Omental fat pad (tissue), 3 donors: ENCODE measurements at regions not wholly inside any gene's neighbourhood (a gene's known extent, or its start where the extent isn't known, plus 50 kb on each side); places are given as distances from the start of the nearest gene placed in this dataset.

ENCODE experiments used
- ATAC-seq: fragments of 150-250 bp; one replicate; pipeline ENCODE4 v1.9.1; 2016; ENCODE audit warnings: mild to moderate bottlenecking, moderate library complexity; ENCODE audit not compliant: low FRiP score
- DNase-seq: peaks from one replicate; pipeline ENCODE4 v3.0.0-alpha.2; 2019; ENCODE audit warnings: low spot score
- CTCF ChIP-seq, 3 donors: fragments of 450-650 bp; IDR thresholded peaks; one replicate each; pipeline ENCODE4 v1.5.1; 2016 to 2017; ENCODE audit warnings: antibody characterized with exemption in 3 of 3, mild to moderate bottlenecking in 3 of 3, moderate library complexity in 2 of 3

DNA sequence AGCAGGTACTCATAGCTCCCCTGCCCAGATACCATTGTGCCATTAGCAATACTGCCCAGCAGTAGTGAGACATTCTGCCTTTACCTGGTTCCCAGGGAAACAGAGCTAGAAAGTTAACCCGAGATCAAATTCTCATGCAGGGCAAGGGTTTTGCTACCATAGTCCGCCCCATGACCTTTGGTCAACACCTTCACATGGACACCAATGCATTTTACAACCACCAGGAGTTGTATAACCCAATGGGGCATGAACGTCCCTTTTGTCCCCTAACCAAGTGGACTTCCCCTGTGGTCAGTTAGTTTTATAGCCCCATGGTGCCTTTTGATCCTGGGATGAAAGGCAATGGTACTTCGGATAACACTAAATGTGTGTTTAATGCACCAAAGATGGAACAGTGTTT lies 151.7 kb upstream of the IQSEC1 start:
- TF ChIP-seq CTCF (IDR thresholded peaks at IDR 0.05): no peak
- no peak for DNase-seq
- ATAC-seq: no peak

GRCh38 chr3:13223574-13224237 lies 150.5 kb upstream of the IQSEC1 start:
- no peak for TF ChIP-seq CTCF (IDR thresholded peaks at IDR 0.05)
- DNase-seq (no peak), ATAC-seq (no peak)

DNA sequence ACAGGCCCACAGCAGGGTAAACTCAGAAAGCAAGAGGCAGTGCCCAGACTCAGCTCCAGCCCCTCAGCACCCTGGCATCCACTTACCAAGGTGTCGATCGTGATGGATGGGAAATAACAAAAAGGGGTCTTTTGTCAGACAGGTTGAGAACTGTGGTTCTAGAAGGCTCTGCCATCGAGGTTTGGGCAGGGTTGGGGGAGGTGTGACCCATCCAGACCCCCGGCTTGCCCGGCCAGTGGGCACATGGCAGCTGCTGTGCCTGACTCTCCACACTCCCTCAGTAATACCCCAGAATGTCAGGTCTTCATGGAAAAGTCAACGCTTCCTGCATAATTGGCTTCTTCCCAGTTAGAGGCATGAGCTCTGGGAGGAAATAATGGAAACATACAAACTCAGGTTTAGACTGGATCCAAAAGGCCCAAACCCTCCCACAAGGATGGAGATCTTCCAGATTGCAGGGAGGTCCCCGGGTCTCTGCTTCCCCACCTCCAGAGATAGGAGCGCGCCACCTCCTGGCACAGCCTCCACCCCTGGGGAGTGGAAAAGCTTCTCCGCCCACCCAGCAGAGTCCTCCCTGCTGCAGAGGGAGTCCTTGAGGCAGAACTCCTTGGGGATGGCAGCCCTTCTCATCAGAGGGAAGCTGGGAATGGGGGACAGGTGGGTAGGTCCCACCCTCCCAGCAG lies 149.8 kb upstream of the IQSEC1 start:
- no peak for TF ChIP-seq CTCF (IDR thresholded peaks at IDR 0.05)
- DNase-seq (no peak), ATAC-seq (no peak)

GRCh38 chr3:13222131-13222530 lies 148.9 kb upstream of the IQSEC1 start:
- no peak for ATAC-seq
- TF ChIP-seq CTCF (IDR thresholded peaks at IDR 0.05): no peak

DNA sequence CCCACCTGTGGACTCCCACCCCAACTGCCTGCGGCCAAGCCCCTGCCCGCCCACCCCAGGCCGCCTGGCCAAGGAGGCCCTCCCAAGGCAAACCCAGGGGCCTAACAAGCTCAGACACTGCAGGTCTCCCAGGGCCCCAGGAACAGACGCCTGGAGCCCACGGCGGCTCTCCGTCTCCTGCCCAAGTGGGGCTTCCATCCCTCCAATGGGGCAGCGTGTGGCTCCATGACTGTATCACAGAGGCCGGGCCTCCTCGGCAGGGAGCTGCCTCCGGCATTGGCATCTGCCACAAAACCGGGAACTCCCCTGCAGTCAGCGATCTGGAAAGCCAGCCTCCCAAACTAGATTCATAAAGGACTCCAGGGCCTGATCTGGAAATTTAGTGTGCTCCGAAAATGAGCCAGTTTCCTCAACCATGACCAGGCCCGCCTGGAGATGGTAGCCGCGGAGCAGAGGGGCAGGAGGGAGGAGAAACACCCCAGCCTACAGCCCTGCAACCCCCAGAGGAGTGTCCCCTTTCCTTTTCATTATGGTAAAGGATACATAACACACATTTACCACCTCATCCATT lies 148.3 kb upstream of the IQSEC1 start:
- ATAC-seq: no peak
- TF ChIP-seq CTCF (IDR thresholded peaks at IDR 0.05): no peak

More at GRCh38 chr3:13222131-13222530, 148.9 kb upstream of the IQSEC1 start:
- DNase-seq: no peak

GRCh38 chr3:13220991-13221390 lies 147.8 kb upstream of the IQSEC1 start:
- DNase-seq (no peak), ATAC-seq (no peak)
- TF ChIP-seq CTCF (IDR thresholded peaks at IDR 0.05): no peak

More for the DNA sequence above, 148.3 kb upstream of the IQSEC1 start:
- no peak for DNase-seq

GRCh38 chr3:13219902-13220296 lies 146.7 kb upstream of the IQSEC1 start:
- no peak for TF ChIP-seq CTCF (IDR thresholded peaks at IDR 0.05)
- DNase-seq: no peak

More at GRCh38 chr3:13219902-13220296, 146.7 kb upstream of the IQSEC1 start:
- no peak for ATAC-seq
